ENCODE measurements at regions not wholly inside any gene's neighbourhood (a gene's known extent, or its start where the extent isn't known, plus 50 kb on each side); places are given as distances from the start of the nearest gene placed in this dataset.

- DNase-seq, result no peak
- Mint-ChIP-seq H3K4me3 (no peak overlapping the region), H3K4me1 (peaks cover 23% of the 10 kb centered on the region), H3K27ac (no peak overlapping the region), H3K27me3 (ENCODE audit: low read depth, poor library complexity) (peaks cover 3% of the 10 kb centered on the region), H3K36me3 (ENCODE audit: low read depth) (no peaks in the 10 kb centered on the region), H3K9me3 (peaks cover 11% of the 10 kb centered on the region)
- no peak for TF ChIP-seq CTCF (IDR thresholded peaks at IDR 0.05)
Measured at GRCh38 chr17:62888765-62889164, 77.3 kb upstream of the TANC2 start.

- Mint-ChIP-seq H3K27ac (no peak overlapping the region), H3K4me3 (no peak overlapping the region), H3K36me3 (ENCODE audit: low read depth) (no peaks in the 10 kb centered on the region), H3K9me3 (peaks cover 11% of the 10 kb centered on the region), H3K4me1 (peaks cover 21% of the 10 kb centered on the region), H3K27me3 (ENCODE audit: low read depth, poor library complexity) (peaks cover 3% of the 10 kb centered on the region)
- TF ChIP-seq CTCF (IDR thresholded peaks at IDR 0.05), result no peak
- no peak for DNase-seq
Measured at GRCh38 chr17:62888148-62888547, 77.9 kb upstream of the TANC2 start.

GRCh38 chr17:62887437-62887836 lies 78.6 kb upstream of the TANC2 start:
- no peaks in the 10 kb centered on the region for H3K27me3 Mint-ChIP-seq (ENCODE audit: low read depth, poor library complexity)
- peaks cover 11% of the 10 kb centered on the region for H3K9me3 Mint-ChIP-seq
- H3K4me1 Mint-ChIP-seq, result peaks cover 14% of the 10 kb centered on the region
- no peak for DNase-seq
- H3K4me3 Mint-ChIP-seq, result no peak overlapping the region
- no peak overlapping the region for H3K27ac Mint-ChIP-seq
- TF ChIP-seq CTCF (IDR thresholded peaks at IDR 0.05), result no peak
- no peaks in the 10 kb centered on the region for H3K36me3 Mint-ChIP-seq (ENCODE audit: low read depth)

- DNase-seq, result no peak
- no peaks in the 10 kb centered on the region for H3K4me1 Mint-ChIP-seq
- H3K9me3 Mint-ChIP-seq, result peaks cover 11% of the 10 kb centered on the region
- H3K36me3 Mint-ChIP-seq (ENCODE audit: low read depth), result no peaks in the 10 kb centered on the region
- no peak overlapping the region for H3K4me3 Mint-ChIP-seq
- peaks cover 4% of the 10 kb centered on the region for H3K27me3 Mint-ChIP-seq (ENCODE audit: low read depth, poor library complexity)
- H3K27ac Mint-ChIP-seq, result no peak overlapping the region
- no peak for TF ChIP-seq CTCF (IDR thresholded peaks at IDR 0.05)
Measured at GRCh38 chr17:62884781-62885180, 76.7 kb upstream of the MARCHF10 start.

GRCh38 chr17:62882878-62883277 lies 74.8 kb upstream of the MARCHF10 start:
- DNase-seq, result no peak
- H3K9me3 Mint-ChIP-seq, result peaks cover 4% of the 10 kb centered on the region
- H3K4me1 Mint-ChIP-seq, result peaks cover 9% of the 10 kb centered on the region
- H3K36me3 Mint-ChIP-seq (ENCODE audit: low read depth), result no peaks in the 10 kb centered on the region
- no peak overlapping the region for H3K27ac Mint-ChIP-seq
- H3K4me3 Mint-ChIP-seq, result no peak overlapping the region
- no peak for TF ChIP-seq CTCF (IDR thresholded peaks at IDR 0.05)
- peaks cover 4% of the 10 kb centered on the region for H3K27me3 Mint-ChIP-seq (ENCODE audit: low read depth, poor library complexity)

GRCh38 chr17:62882284-62882683 lies 74.2 kb upstream of the MARCHF10 start:
- Mint-ChIP-seq H3K9me3 (peaks cover 4% of the 10 kb centered on the region), H3K27ac (no peak overlapping the region)

More at GRCh38 chr17:62882284-62882683, 74.2 kb upstream of the MARCHF10 start:
- TF ChIP-seq CTCF (IDR thresholded peaks at IDR 0.05), result no peak
- no peaks in the 10 kb centered on the region for H3K36me3 Mint-ChIP-seq (ENCODE audit: low read depth)
- no peak overlapping the region for H3K4me3 Mint-ChIP-seq
- DNase-seq, result no peak
- peaks cover 4% of the 10 kb centered on the region for H3K27me3 Mint-ChIP-seq (ENCODE audit: low read depth, poor library complexity)
- H3K4me1 Mint-ChIP-seq, result peaks cover 12% of the 10 kb centered on the region
